ENCODE measurements at regions not wholly inside any gene's neighbourhood (a gene's known extent, or its start where the extent isn't known, plus 50 kb on each side); places are given as distances from the start of the nearest gene placed in this dataset.

DNA sequence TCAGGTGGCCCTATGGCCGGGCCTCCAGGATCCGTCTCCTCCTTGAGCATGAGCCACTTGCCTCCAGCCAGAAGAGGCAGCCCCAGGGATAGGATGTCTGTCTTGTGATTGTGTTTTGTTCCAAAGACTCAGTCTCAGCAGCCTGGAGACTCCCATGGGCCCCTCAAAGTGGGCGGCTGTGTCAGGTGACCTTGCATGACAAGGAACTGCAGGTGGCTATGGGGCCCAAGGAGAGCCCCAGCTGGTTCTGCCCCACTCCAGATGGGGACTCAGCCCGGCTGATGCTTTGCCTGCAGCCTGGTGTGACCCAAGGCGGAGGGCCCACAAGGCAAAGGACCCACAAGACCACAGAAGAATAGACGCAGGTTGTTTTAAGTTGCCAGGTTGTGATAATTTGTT is 284.3 kb upstream of the IRX4 start:
- Mint-ChIP-seq H3K9me3 (no peaks in the 10 kb centered on the region), H3K27ac (no peak overlapping the region), H3K27me3 (ENCODE audit: low read depth, poor library complexity) (peaks cover 21% of the 10 kb centered on the region), H3K4me3 (no peak overlapping the region), H3K4me1 (peaks cover 79% of the 10 kb centered on the region), H3K36me3 (ENCODE audit: low read depth) (no peaks in the 10 kb centered on the region)
- DNase-seq: no peak
- TF ChIP-seq, protein P1, sequence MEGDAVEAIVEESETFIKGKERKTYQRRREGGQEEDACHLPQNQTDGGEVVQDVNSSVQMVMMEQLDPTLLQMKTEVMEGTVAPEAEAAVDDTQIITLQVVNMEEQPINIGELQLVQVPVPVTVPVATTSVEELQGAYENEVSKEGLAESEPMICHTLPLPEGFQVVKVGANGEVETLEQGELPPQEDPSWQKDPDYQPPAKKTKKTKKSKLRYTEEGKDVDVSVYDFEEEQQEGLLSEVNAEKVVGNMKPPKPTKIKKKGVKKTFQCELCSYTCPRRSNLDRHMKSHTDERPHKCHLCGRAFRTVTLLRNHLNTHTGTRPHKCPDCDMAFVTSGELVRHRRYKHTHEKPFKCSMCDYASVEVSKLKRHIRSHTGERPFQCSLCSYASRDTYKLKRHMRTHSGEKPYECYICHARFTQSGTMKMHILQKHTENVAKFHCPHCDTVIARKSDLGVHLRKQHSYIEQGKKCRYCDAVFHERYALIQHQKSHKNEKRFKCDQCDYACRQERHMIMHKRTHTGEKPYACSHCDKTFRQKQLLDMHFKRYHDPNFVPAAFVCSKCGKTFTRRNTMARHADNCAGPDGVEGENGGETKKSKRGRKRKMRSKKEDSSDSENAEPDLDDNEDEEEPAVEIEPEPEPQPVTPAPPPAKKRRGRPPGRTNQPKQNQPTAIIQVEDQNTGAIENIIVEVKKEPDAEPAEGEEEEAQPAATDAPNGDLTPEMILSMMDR (IDR thresholded peaks at IDR 0.05): no peak

DNA sequence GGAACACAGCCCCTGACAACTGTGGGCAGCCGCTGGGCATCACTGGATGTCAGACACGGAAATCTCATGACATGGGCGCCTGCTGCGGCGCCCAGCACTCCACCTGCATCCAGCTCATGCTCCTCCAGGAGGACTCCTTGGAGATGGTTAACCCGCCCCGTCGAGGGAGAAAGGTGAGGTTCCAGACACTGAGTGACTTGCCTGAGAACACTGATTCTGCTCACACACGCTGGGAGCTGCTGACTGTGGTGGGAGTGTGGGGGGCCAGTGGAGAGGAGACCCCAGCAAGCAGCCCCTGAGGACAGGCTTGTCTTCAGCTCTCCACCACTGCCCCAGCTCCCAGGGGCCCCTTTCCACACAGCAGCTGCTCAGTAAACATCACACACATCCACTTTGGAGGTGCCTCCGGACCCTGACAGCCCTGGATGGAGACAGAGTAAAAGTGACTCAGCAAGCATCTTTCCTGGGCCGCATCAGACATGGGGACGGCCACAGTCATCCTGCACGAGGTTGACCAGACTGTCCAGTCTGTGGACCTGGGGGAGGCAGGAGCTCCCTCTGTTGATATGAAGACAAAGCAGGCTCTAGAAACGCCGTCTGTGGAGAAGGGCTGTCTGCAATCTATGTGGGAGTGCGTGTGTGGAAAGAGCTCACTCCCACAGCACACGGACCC is 283.7 kb upstream of the IRX4 start:
- peaks cover 74% of the 10 kb centered on the region for H3K4me1 Mint-ChIP-seq
- no peaks in the 10 kb centered on the region for H3K9me3 Mint-ChIP-seq
- TF ChIP-seq, protein P1 (IDR thresholded peaks at IDR 0.05): no peak
- H3K4me3 Mint-ChIP-seq: no peak overlapping the region
- no peak for DNase-seq
- no peaks in the 10 kb centered on the region for H3K36me3 Mint-ChIP-seq (ENCODE audit: low read depth)
- H3K27ac Mint-ChIP-seq: no peak overlapping the region
- H3K27me3 Mint-ChIP-seq (ENCODE audit: low read depth, poor library complexity): peaks cover 23% of the 10 kb centered on the region

- Mint-ChIP-seq H3K4me3 (no peak overlapping the region), H3K9me3 (no peaks in the 10 kb centered on the region), H3K36me3 (ENCODE audit: low read depth) (no peaks in the 10 kb centered on the region), H3K27ac (no peak overlapping the region), H3K27me3 (ENCODE audit: low read depth, poor library complexity) (peaks cover 24% of the 10 kb centered on the region), H3K4me1 (peaks cover 67% of the 10 kb centered on the region)
- no peak for DNase-seq
- TF ChIP-seq, protein P1 (IDR thresholded peaks at IDR 0.05): no peak
Measured at GRCh38 chr5:2165615-2166305, 283.0 kb upstream of the IRX4 start.

DNA sequence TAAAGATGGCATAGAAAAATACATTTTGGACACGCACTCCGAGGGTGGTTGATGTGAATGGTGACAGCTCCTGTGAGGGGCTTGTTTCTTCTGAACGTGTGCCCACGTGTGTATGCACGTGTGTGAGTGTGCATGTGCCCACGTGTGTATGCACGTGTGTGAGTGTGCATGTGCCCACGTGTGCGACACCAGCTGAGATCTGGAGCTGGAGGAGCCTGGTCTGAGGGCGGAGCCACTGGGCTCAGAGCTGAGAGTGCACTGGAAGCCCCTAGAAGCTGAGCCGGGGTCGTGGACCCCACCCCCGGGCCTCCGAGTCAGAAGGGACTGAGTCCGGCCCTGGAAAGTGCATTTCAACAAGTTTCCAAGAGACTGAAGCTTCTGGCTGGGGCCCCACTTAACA is 282.5 kb upstream of the IRX4 start:
- Mint-ChIP-seq H3K4me3 (no peak overlapping the region), H3K27ac (no peak overlapping the region), H3K4me1 (peaks cover 62% of the 10 kb centered on the region), H3K36me3 (ENCODE audit: low read depth) (no peaks in the 10 kb centered on the region), H3K9me3 (no peaks in the 10 kb centered on the region), H3K27me3 (ENCODE audit: low read depth, poor library complexity) (peaks cover 24% of the 10 kb centered on the region)
- DNase-seq: no peak
- TF ChIP-seq, protein P1 (IDR thresholded peaks at IDR 0.05): no peak

DNA sequence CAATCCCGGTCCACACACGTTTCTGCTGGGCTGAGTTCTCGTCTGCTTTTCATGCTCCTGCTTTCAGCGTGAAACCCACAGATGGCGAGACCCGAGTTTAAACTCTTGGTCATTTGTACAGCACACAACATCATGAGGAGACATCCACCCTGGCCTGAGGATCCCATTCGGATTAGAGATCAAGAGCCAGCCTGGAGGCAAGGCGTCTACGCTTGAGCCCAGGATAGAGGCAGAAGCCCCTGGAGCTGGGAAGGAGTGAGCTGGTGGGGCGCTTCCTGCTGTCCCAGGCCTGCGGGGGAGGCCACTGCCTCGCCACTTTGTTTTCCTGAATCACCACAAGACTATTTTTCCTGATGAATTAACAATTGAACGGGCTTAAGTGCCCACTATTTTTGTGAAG is 281.9 kb upstream of the IRX4 start:
- H3K9me3 Mint-ChIP-seq: no peaks in the 10 kb centered on the region
- no peak overlapping the region for H3K27ac Mint-ChIP-seq
- peaks cover 20% of the 10 kb centered on the region for H3K27me3 Mint-ChIP-seq (ENCODE audit: low read depth, poor library complexity)
- H3K36me3 Mint-ChIP-seq (ENCODE audit: low read depth): no peaks in the 10 kb centered on the region
- TF ChIP-seq, protein P1 (IDR thresholded peaks at IDR 0.05): no peak
- no peak overlapping the region for H3K4me3 Mint-ChIP-seq
- DNase-seq: no peak
- peaks cover 56% of the 10 kb centered on the region for H3K4me1 Mint-ChIP-seq
